ENCODE measurements at regions not wholly inside any gene's neighbourhood (a gene's known extent, or its start where the extent isn't known, plus 50 kb on each side); places are given as distances from the start of the nearest gene placed in this dataset.

DNA sequence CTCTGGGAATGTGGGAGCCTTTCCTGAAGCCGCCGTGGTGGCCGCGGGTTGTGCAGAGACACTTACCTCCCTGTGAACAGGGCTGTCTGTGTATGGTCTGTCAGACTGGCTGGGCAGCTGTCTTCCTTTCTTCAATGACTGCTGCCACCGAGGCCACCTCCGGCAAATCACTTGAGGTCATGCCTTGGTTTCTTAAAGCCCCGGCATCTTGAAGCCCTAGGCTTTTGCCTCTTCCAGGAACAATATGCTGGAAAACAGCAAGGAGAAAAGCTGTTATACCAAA lies 79.5 kb upstream of the ZSWIM6 start:
- TF ChIP-seq CTCF (IDR thresholded peaks at IDR 0.05): no peak
- Mint-ChIP-seq H3K36me3 (ENCODE audit: low read depth) (no peaks in the 10 kb centered on the region), H3K27ac (no peak overlapping the region), H3K9me3 (peaks cover 2% of the 10 kb centered on the region), H3K27me3 (peaks cover 6% of the 10 kb centered on the region), H3K4me1 (ENCODE audit: low read depth) (no peaks in the 10 kb centered on the region), H3K4me3 (no peak overlapping the region)
- ChIA-PET CTCF (no interaction called here), POLR2A (no interaction called here)
- ATAC-seq (no peak), DNase-seq (no peak)
- intact Hi-C loops (cut with micrococcal nuclease): no loop called here

DNA sequence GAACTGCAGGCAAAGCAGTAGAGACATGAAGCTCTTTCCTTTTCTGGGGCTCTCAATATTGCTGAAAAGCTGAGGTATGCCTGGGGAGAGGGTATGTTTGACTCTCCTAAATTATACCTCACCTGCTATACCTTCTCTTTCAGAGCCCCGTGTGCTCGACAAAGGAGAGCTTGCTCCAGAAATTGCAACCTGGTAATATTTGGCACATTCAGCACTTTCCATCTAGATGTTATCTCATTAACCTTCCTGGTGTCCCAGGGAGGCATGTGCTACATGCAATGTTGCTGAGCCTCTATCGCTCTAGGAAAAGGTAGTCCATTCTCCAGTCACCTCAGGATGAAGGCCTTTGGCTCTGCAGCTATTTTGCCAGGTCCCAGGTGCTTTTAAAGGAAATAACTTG lies 78.5 kb upstream of the ZSWIM6 start:
- Mint-ChIP-seq H3K4me3 (no peak overlapping the region), H3K27me3 (peaks cover 6% of the 10 kb centered on the region)

GRCh38 chr5:61254969-61255555 lies 77.0 kb upstream of the ZSWIM6 start:
- ChIA-PET CTCF (interaction anchor here (1.2 kb wide), 1 partner anchor 10 kb away, joined by 3 read pairs; no protein-coding TSS in a partner anchor), POLR2A (no interaction called here)
- H3K4me3 Mint-ChIP-seq: no peak overlapping the region
- no peak overlapping the region for H3K27ac Mint-ChIP-seq
- no peaks in the 10 kb centered on the region for H3K36me3 Mint-ChIP-seq (ENCODE audit: low read depth)
- no peak for TF ChIP-seq CTCF (IDR thresholded peaks at IDR 0.05)
- ATAC-seq (no peak), DNase-seq (no peak)
- H3K9me3 Mint-ChIP-seq: no peaks in the 10 kb centered on the region
- H3K4me1 Mint-ChIP-seq (ENCODE audit: low read depth): no peaks in the 10 kb centered on the region
- intact Hi-C loops (cut with micrococcal nuclease): no loop called here
- peaks cover 6% of the 10 kb centered on the region for H3K27me3 Mint-ChIP-seq

More for the DNA sequence above, 78.5 kb upstream of the ZSWIM6 start:
- intact Hi-C loops (cut with micrococcal nuclease): no loop called here
- H3K36me3 Mint-ChIP-seq (ENCODE audit: low read depth): no peaks in the 10 kb centered on the region
- peaks cover 2% of the 10 kb centered on the region for H3K9me3 Mint-ChIP-seq
- CTCF ChIA-PET: no interaction called here
- no peak overlapping the region for H3K27ac Mint-ChIP-seq
- ATAC-seq: no peak
- POLR2A ChIA-PET: interaction anchor here (0.7 kb wide), 1 partner anchor 9 kb away, joined by 3 read pairs; no protein-coding TSS in a partner anchor
- DNase-seq: no peak
- TF ChIP-seq CTCF (IDR thresholded peaks at IDR 0.05): no peak
- no peaks in the 10 kb centered on the region for H3K4me1 Mint-ChIP-seq (ENCODE audit: low read depth)

DNA sequence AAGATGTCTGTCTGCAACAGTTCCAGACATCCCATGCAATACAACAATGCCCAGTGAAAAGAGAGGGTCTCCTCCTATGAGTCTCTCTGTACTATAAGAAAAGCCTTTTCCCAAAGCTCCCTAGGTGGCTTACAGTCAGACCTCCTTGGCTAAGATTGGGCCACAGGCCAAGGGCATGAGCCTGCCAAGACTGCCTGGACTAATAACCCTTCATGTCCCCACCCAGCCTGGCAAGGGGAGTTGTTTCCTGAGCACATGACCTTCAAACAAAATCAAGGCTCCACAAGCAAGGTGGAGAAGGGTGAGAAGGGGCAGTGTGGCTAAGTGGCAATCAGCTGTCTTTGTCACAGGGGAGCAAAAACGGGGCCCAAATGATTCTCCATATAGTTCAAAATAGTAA lies 75.6 kb upstream of the ZSWIM6 start:
- POLR2A ChIA-PET: no interaction called here
- Mint-ChIP-seq H3K27me3 (peaks cover 6% of the 10 kb centered on the region), H3K4me3 (no peak overlapping the region), H3K9me3 (no peaks in the 10 kb centered on the region), H3K4me1 (ENCODE audit: low read depth) (no peaks in the 10 kb centered on the region), H3K36me3 (ENCODE audit: low read depth) (no peaks in the 10 kb centered on the region), H3K27ac (no peak overlapping the region)
- intact Hi-C loops (cut with micrococcal nuclease): no loop called here
- ATAC-seq (no peak), DNase-seq (no peak)
- CTCF ChIA-PET: no interaction called here
- TF ChIP-seq CTCF (IDR thresholded peaks at IDR 0.05): no peak

DNA sequence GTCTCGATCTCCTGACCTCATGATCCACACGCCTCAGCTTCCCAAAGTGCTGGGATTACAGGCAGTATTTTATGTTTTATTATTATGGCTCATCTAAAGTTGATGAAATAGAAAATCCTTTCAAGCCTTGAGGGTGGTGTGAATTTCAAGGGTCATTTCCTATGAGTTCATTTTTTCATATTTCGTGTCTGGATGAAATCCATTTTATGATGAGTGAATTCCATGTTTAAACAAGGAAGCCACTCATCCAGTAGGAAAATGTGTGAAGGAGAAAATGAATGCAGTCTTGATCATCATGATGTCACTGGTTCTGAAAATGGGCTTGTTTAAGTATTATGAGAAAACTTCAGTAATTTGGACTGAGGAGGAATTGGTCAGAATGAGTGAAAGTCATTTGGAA lies 74.6 kb upstream of the ZSWIM6 start:
- intact Hi-C loops (cut with micrococcal nuclease): no loop called here
- POLR2A ChIA-PET: no interaction called here
- no peaks in the 10 kb centered on the region for H3K9me3 Mint-ChIP-seq
- no peaks in the 10 kb centered on the region for H3K4me1 Mint-ChIP-seq (ENCODE audit: low read depth)
- no peak overlapping the region for H3K4me3 Mint-ChIP-seq
- peaks cover 6% of the 10 kb centered on the region for H3K27me3 Mint-ChIP-seq
- no peak for DNase-seq
- no peak for ATAC-seq
- CTCF ChIA-PET: no interaction called here
- TF ChIP-seq CTCF (IDR thresholded peaks at IDR 0.05): no peak
- H3K27ac Mint-ChIP-seq: no peak overlapping the region
- no peaks in the 10 kb centered on the region for H3K36me3 Mint-ChIP-seq (ENCODE audit: low read depth)
